ENCODE measurements at regions not wholly inside any gene's neighbourhood (a gene's known extent, or its start where the extent isn't known, plus 50 kb on each side); places are given as distances from the start of the nearest gene placed in this dataset.

- Histone ChIP-seq H3K27me3 (ENCODE audit: insufficient read depth, insufficient read length) (no peaks in the 10 kb centered on the region), H3K4me1 (ENCODE audit: insufficient read depth, insufficient read length) (no peaks in the 10 kb centered on the region), H3K9me3 (ENCODE audit: insufficient read depth, low read length) (no peaks in the 10 kb centered on the region), H3K36me3 (ENCODE audit: insufficient read depth, insufficient read length, low read length) (no peaks in the 10 kb centered on the region), H3K9ac (ENCODE audit: insufficient read length, low read depth) (no peak overlapping the region), H3K4me3 (ENCODE audit: insufficient read length, low read depth) (no peak overlapping the region)
- DNase-seq (ENCODE audit: low read depth, low spot score) = no peak
- TF ChIP-seq SUZ12 (IDR thresholded peaks at IDR 0.05; ENCODE audit: extremely low read depth, insufficient read depth, insufficient read length) (no peak), ZNF274 (IDR thresholded peaks at IDR 0.05; ENCODE audit: low read depth, low read length) (no peak), YY1 (IDR thresholded peaks at IDR 0.05; ENCODE audit: insufficient read depth, insufficient read length) (no peak)
Observed at GRCh38 chr14:106840991-106841390, 1314.6 kb downstream of the TMEM121 start.

GRCh38 chr14:106841701-106842100, 1315.3 kb downstream of the TMEM121 start:
- no peaks in the 10 kb centered on the region for H3K9me3 ChIP-seq (ENCODE audit: insufficient read depth, low read length)

GRCh38 chr14:106842687-106843086, 1316.3 kb downstream of the TMEM121 start:
- Histone ChIP-seq H3K4me3 (ENCODE audit: insufficient read length, low read depth) (no peak overlapping the region), H3K4me1 (ENCODE audit: insufficient read depth, insufficient read length) (no peaks in the 10 kb centered on the region), H3K36me3 (ENCODE audit: insufficient read depth, insufficient read length, low read length) (no peaks in the 10 kb centered on the region), H3K9me3 (ENCODE audit: insufficient read depth, low read length) (no peaks in the 10 kb centered on the region), H3K27me3 (ENCODE audit: insufficient read depth, insufficient read length) (no peaks in the 10 kb centered on the region), H3K9ac (ENCODE audit: insufficient read length, low read depth) (no peak overlapping the region)
- TF ChIP-seq SUZ12 (IDR thresholded peaks at IDR 0.05; ENCODE audit: extremely low read depth, insufficient read depth, insufficient read length) = no peak
- no peak for TF ChIP-seq YY1 (IDR thresholded peaks at IDR 0.05; ENCODE audit: insufficient read depth, insufficient read length)
- no peak for TF ChIP-seq ZNF274 (IDR thresholded peaks at IDR 0.05; ENCODE audit: low read depth, low read length)
- DNase-seq (ENCODE audit: low read depth, low spot score) = no peak

More at GRCh38 chr14:106841701-106842100, 1315.3 kb downstream of the TMEM121 start:
- Histone ChIP-seq H3K4me3 (ENCODE audit: insufficient read length, low read depth) (no peak overlapping the region), H3K27me3 (ENCODE audit: insufficient read depth, insufficient read length) (no peaks in the 10 kb centered on the region), H3K4me1 (ENCODE audit: insufficient read depth, insufficient read length) (no peaks in the 10 kb centered on the region), H3K36me3 (ENCODE audit: insufficient read depth, insufficient read length, low read length) (no peaks in the 10 kb centered on the region), H3K9ac (ENCODE audit: insufficient read length, low read depth) (no peak overlapping the region)
- no peak for DNase-seq (ENCODE audit: low read depth, low spot score)
- no peak for TF ChIP-seq YY1 (IDR thresholded peaks at IDR 0.05; ENCODE audit: insufficient read depth, insufficient read length)

- DNase-seq (ENCODE audit: low read depth, low spot score) = no peak
- Histone ChIP-seq H3K27me3 (ENCODE audit: insufficient read depth, insufficient read length) (no peaks in the 10 kb centered on the region), H3K4me3 (ENCODE audit: insufficient read length, low read depth) (no peak overlapping the region), H3K36me3 (ENCODE audit: insufficient read depth, insufficient read length, low read length) (no peaks in the 10 kb centered on the region), H3K4me1 (ENCODE audit: insufficient read depth, insufficient read length) (no peaks in the 10 kb centered on the region), H3K9me3 (ENCODE audit: insufficient read depth, low read length) (no peaks in the 10 kb centered on the region), H3K9ac (ENCODE audit: insufficient read length, low read depth) (no peak overlapping the region)
- TF ChIP-seq ZNF274 (IDR thresholded peaks at IDR 0.05; ENCODE audit: low read depth, low read length) (no peak), SUZ12 (IDR thresholded peaks at IDR 0.05; ENCODE audit: extremely low read depth, insufficient read depth, insufficient read length) (no peak), YY1 (IDR thresholded peaks at IDR 0.05; ENCODE audit: insufficient read depth, insufficient read length) (no peak)
Observed at GRCh38 chr14:106843386-106843785, 1317.0 kb downstream of the TMEM121 start.

GRCh38 chr14:106843951-106844483, 1317.6 kb downstream of the TMEM121 start:
- no peaks in the 10 kb centered on the region for H3K4me1 ChIP-seq (ENCODE audit: insufficient read depth, insufficient read length)
- H3K4me3 ChIP-seq (ENCODE audit: insufficient read length, low read depth) = no peak overlapping the region
- no peaks in the 10 kb centered on the region for H3K36me3 ChIP-seq (ENCODE audit: insufficient read depth, insufficient read length, low read length)
- no peaks in the 10 kb centered on the region for H3K27me3 ChIP-seq (ENCODE audit: insufficient read depth, insufficient read length)
- TF ChIP-seq YY1 (IDR thresholded peaks at IDR 0.05; ENCODE audit: insufficient read depth, insufficient read length) (no peak), SUZ12 (IDR thresholded peaks at IDR 0.05; ENCODE audit: extremely low read depth, insufficient read depth, insufficient read length) (no peak)
- no peak overlapping the region for H3K9ac ChIP-seq (ENCODE audit: insufficient read length, low read depth)
- no peaks in the 10 kb centered on the region for H3K9me3 ChIP-seq (ENCODE audit: insufficient read depth, low read length)
- DNase-seq (ENCODE audit: low read depth, low spot score) = no peak

- Histone ChIP-seq H3K9ac (ENCODE audit: insufficient read length, low read depth) (no peak overlapping the region), H3K36me3 (ENCODE audit: insufficient read depth, insufficient read length, low read length) (no peaks in the 10 kb centered on the region), H3K4me3 (ENCODE audit: insufficient read length, low read depth) (no peak overlapping the region), H3K9me3 (ENCODE audit: insufficient read depth, low read length) (no peaks in the 10 kb centered on the region), H3K27me3 (ENCODE audit: insufficient read depth, insufficient read length) (no peaks in the 10 kb centered on the region), H3K4me1 (ENCODE audit: insufficient read depth, insufficient read length) (no peaks in the 10 kb centered on the region)
- TF ChIP-seq ZNF274 (IDR thresholded peaks at IDR 0.05; ENCODE audit: low read depth, low read length) = no peak
- no peak for TF ChIP-seq YY1 (IDR thresholded peaks at IDR 0.05; ENCODE audit: insufficient read depth, insufficient read length)
- TF ChIP-seq SUZ12 (IDR thresholded peaks at IDR 0.05; ENCODE audit: extremely low read depth, insufficient read depth, insufficient read length) = no peak
- DNase-seq (ENCODE audit: low read depth, low spot score) = no peak
Observed at GRCh38 chr14:106844608-106845285, 1318.4 kb downstream of the TMEM121 start.

GRCh38 chr14:106845286-106846087, 1319.1 kb downstream of the TMEM121 start:
- no peak for TF ChIP-seq ZNF274 (IDR thresholded peaks at IDR 0.05; ENCODE audit: low read depth, low read length)
- no peak for TF ChIP-seq SUZ12 (IDR thresholded peaks at IDR 0.05; ENCODE audit: extremely low read depth, insufficient read depth, insufficient read length)
- TF ChIP-seq YY1 (IDR thresholded peaks at IDR 0.05; ENCODE audit: insufficient read depth, insufficient read length) = no peak

More at GRCh38 chr14:106845286-106846087, 1319.1 kb downstream of the TMEM121 start:
- H3K4me1 ChIP-seq (ENCODE audit: insufficient read depth, insufficient read length) = no peaks in the 10 kb centered on the region
- H3K4me3 ChIP-seq (ENCODE audit: insufficient read length, low read depth) = no peak overlapping the region
- H3K36me3 ChIP-seq (ENCODE audit: insufficient read depth, insufficient read length, low read length) = no peaks in the 10 kb centered on the region
- H3K27me3 ChIP-seq (ENCODE audit: insufficient read depth, insufficient read length) = no peaks in the 10 kb centered on the region
- no peak overlapping the region for H3K9ac ChIP-seq (ENCODE audit: insufficient read length, low read depth)
- no peak for DNase-seq (ENCODE audit: low read depth, low spot score)
- no peaks in the 10 kb centered on the region for H3K9me3 ChIP-seq (ENCODE audit: insufficient read depth, low read length)

Data from NT2/D1 (cell line).